Activated T-helper 2 cell treated with anti-CD3 and anti-CD28 coated beads, Interferon-gamma antibody, Interleukin-2, Interleukin-4, amounts not matched to agents 10 μg/mL and 5 μg/mL and 100 μg/mL, durations not matched to agents 14 hours and 24 hours and 36 hours (primary cell): ENCODE measurements at regions not wholly inside any gene's neighbourhood (a gene's known extent, or its start where the extent isn't known, plus 50 kb on each side); places are given as distances from the start of the nearest gene placed in this dataset.
"Not testable (repeated sequence)": the region's sequence is repeated elsewhere in the genome, so short reads cannot be mapped to it uniquely, and the experiment has no call there.

Source experiments
- DNase-seq: peaks from one replicate; pipeline ENCODE4 v3.0.0; 2021; ENCODE audit warnings: low spot score
- H3K27ac Mint-ChIP-seq: one replicate; pipeline ENCODE4 v1.8.0; 2021; ENCODE audit warnings: mixed read lengths
- H3K27me3 Mint-ChIP-seq: one replicate; pipeline ENCODE4 v1.8.0; 2021; ENCODE audit warnings: low read depth, mixed read lengths
- H3K36me3 Mint-ChIP-seq: one replicate; pipeline ENCODE4 v1.8.0; 2021; ENCODE audit warnings: low read depth, mixed read lengths
- H3K4me1 Mint-ChIP-seq: one replicate; pipeline ENCODE4 v1.8.0; 2021; ENCODE audit warnings: low read depth, mixed read lengths
- H3K4me3 Mint-ChIP-seq: one replicate; pipeline ENCODE4 v1.8.0; 2021; ENCODE audit warnings: low read depth, mild to moderate bottlenecking, moderate library complexity, mixed read lengths
- H3K9me3 Mint-ChIP-seq: one replicate; pipeline ENCODE4 v1.8.0; 2021; ENCODE audit warnings: mixed read lengths
- intact Hi-C: fragments of 100-400 bp; cut with micrococcal nuclease; formaldehyde crosslinking; loops from one replicate; pipeline ENCODE4 v1.15.1; 2023

GRCh38 chr10:124244256-124244877, 151.0 kb upstream of the CHST15 start:
- Mint-ChIP-seq H3K27me3 (no peaks in the 10 kb centered on the region), H3K4me3 (no peak overlapping the region), H3K4me1 (no peaks in the 10 kb centered on the region), H3K36me3 (no peaks in the 10 kb centered on the region), H3K27ac (no peak overlapping the region), H3K9me3 (no peaks in the 10 kb centered on the region)
- no peak for DNase-seq
- intact Hi-C loops, result no loop called here

DNA sequence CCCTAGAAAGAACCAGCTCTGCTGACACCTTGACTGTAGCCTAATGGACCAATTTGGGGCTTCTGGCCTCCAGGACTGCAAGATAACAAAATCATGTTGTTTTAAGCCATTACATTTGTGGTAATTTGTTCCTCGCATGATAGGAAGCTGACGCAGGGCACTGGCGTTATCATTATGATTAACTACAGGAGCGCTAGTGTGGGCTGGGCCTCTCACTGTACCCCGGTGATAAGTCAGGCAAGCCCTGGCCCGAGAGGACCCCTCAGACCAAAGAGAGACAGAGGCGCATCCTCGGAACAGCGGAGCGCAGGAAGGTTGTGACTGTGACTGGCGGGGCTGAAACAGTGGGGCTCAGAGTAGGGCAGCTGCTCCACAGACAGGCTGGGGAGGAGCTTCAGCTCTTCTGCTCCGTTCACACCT, 150.3 kb upstream of the CHST15 start:
- H3K4me3 Mint-ChIP-seq, result no peak overlapping the region
- no peaks in the 10 kb centered on the region for H3K4me1 Mint-ChIP-seq
- DNase-seq, result no peak
- no peak overlapping the region for H3K27ac Mint-ChIP-seq
- no peaks in the 10 kb centered on the region for H3K9me3 Mint-ChIP-seq
- no peaks in the 10 kb centered on the region for H3K36me3 Mint-ChIP-seq
- intact Hi-C loops, result no loop called here
- no peaks in the 10 kb centered on the region for H3K27me3 Mint-ChIP-seq

DNA sequence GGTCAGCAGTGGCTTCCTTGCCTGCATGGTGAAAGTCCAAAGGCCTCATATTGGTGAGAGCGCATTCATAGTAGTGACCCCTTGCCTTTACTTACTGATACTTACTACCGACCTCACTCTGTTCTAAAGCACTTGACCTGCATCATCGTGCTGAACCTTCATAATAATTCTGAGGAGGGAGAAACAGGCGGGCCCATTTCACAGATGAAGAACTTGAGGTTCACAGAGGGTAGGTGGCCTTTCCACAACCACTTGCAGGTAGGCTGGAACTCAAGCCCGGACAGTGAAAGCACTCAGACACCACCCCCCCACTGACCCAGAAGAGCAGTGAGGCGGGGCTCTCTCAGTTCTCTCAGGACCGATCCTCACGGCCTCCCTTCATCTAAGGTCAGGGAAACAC, 149.4 kb upstream of the CHST15 start:
- intact Hi-C loops, result no loop called here

GRCh38 chr10:124242365-124242764, 149.0 kb upstream of the CHST15 start:
- Mint-ChIP-seq H3K36me3 (no peaks in the 10 kb centered on the region), H3K4me3 (no peak overlapping the region), H3K4me1 (no peaks in the 10 kb centered on the region), H3K27ac (no peak overlapping the region), H3K27me3 (no peaks in the 10 kb centered on the region), H3K9me3 (no peaks in the 10 kb centered on the region)
- intact Hi-C loops, result no loop called here
- no peak for DNase-seq

More for the DNA sequence above, 149.4 kb upstream of the CHST15 start:
- no peak overlapping the region for H3K27ac Mint-ChIP-seq
- H3K9me3 Mint-ChIP-seq, result no peaks in the 10 kb centered on the region
- no peak overlapping the region for H3K4me3 Mint-ChIP-seq
- H3K4me1 Mint-ChIP-seq, result no peaks in the 10 kb centered on the region
- H3K27me3 Mint-ChIP-seq, result no peaks in the 10 kb centered on the region
- no peaks in the 10 kb centered on the region for H3K36me3 Mint-ChIP-seq
- no peak for DNase-seq

DNA sequence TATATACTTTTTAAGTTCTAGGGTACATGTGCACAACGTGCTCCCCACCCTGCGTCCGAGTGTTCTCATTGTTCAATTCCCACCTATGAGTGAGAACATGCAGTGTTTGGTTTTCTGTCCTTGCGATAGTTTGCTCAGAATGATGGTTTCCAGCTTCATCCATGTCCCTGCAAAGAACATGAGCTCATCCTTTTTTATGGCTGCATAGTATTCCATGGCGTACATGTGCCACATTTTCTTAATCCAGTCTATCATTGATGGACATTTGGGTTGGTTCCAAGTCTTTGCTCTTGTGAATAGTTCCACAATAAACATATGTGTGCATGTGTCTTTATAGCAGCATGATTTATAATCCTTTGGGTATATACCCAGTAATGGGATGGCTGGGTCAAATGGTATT, 148.1 kb upstream of the CHST15 start:
- H3K9me3 Mint-ChIP-seq, H3K4me3 Mint-ChIP-seq, H3K36me3 Mint-ChIP-seq, H3K4me1 Mint-ChIP-seq, DNase-seq, intact Hi-C loops, H3K27me3 Mint-ChIP-seq, H3K27ac Mint-ChIP-seq: not testable (repeated sequence)

GRCh38 chr10:124240839-124241291, 147.5 kb upstream of the CHST15 start:
- Mint-ChIP-seq H3K27me3 (no peaks in the 10 kb centered on the region), H3K36me3 (no peaks in the 10 kb centered on the region), H3K27ac (no peak overlapping the region), H3K9me3 (no peaks in the 10 kb centered on the region), H3K4me1 (no peaks in the 10 kb centered on the region), H3K4me3 (no peak overlapping the region)
- intact Hi-C loops, result no loop called here
- no peak for DNase-seq

DNA sequence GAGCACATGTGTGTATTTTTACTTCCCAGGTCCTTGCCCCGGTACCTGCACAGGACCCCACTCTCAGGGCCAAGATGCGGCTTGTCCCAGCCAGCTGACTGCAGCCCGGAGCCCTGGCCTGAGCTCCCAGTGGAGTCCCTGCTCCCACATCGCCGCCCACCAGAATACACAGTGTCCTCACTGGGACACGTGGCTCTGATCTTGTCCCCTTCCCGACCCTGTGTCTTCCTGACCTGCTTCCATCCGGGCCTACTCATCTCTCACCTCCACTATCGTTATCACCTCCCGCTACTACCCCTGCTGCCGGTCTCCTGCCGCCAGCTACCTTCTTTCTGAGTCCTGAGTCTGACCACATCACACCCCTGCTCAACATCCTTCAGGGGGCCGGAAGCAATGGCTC, 146.3 kb upstream of the CHST15 start:
- Mint-ChIP-seq H3K27ac (no peak overlapping the region), H3K4me3 (no peak overlapping the region), H3K9me3 (no peaks in the 10 kb centered on the region), H3K4me1 (no peaks in the 10 kb centered on the region), H3K27me3 (no peaks in the 10 kb centered on the region), H3K36me3 (no peaks in the 10 kb centered on the region)
- intact Hi-C loops, result no loop called here
- DNase-seq, result no peak

DNA sequence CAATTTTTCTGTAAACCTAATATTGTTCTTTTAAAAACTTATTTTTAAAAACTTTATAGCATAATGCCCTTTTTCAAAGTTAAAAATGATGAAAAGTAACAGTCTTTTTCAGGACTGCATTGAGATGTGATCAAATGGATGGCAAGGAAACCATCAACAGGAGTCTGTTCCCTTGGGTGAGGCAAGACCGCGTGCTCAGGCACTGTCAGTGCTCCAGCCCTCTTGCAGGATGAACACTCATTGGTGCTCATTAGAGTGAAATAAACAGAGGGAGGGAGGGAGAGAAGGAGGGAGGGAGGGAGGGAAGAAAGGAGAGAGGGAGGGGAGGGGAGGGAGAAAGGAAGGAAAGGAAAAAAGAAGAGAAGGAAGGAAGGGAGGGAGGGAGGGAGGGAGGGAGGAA, 145.7 kb upstream of the CHST15 start:
- Mint-ChIP-seq H3K9me3 (no peaks in the 10 kb centered on the region), H3K36me3 (no peaks in the 10 kb centered on the region), H3K4me1 (no peaks in the 10 kb centered on the region), H3K4me3 (no peak overlapping the region), H3K27me3 (no peaks in the 10 kb centered on the region), H3K27ac (no peak overlapping the region)
- DNase-seq, result no peak
- intact Hi-C loops, result no loop called here

- Mint-ChIP-seq H3K9me3 (no peaks in the 10 kb centered on the region), H3K27me3 (no peaks in the 10 kb centered on the region), H3K36me3 (no peaks in the 10 kb centered on the region), H3K4me3 (no peak overlapping the region), H3K27ac (no peak overlapping the region), H3K4me1 (no peaks in the 10 kb centered on the region)
- intact Hi-C loops, result no loop called here
- DNase-seq, result no peak
Observed at GRCh38 chr10:124238367-124238766, 145.0 kb upstream of the CHST15 start.

GRCh38 chr10:124237282-124237961, 144.0 kb upstream of the CHST15 start:
- intact Hi-C loops, result no loop called here
- H3K9me3 Mint-ChIP-seq, result no peaks in the 10 kb centered on the region

GRCh38 chr10:124236816-124237215, 143.4 kb upstream of the CHST15 start:
- no peak for DNase-seq
- H3K4me1 Mint-ChIP-seq, result no peaks in the 10 kb centered on the region
- no peak overlapping the region for H3K27ac Mint-ChIP-seq
- intact Hi-C loops, result no loop called here
- no peaks in the 10 kb centered on the region for H3K27me3 Mint-ChIP-seq
- H3K36me3 Mint-ChIP-seq, result no peaks in the 10 kb centered on the region
- H3K9me3 Mint-ChIP-seq, result no peaks in the 10 kb centered on the region
- no peak overlapping the region for H3K4me3 Mint-ChIP-seq

More at GRCh38 chr10:124237282-124237961, 144.0 kb upstream of the CHST15 start:
- H3K4me3 Mint-ChIP-seq, result no peak overlapping the region
- H3K4me1 Mint-ChIP-seq, result no peaks in the 10 kb centered on the region
- no peak for DNase-seq
- no peaks in the 10 kb centered on the region for H3K27me3 Mint-ChIP-seq
- no peak overlapping the region for H3K27ac Mint-ChIP-seq
- H3K36me3 Mint-ChIP-seq, result no peaks in the 10 kb centered on the region

DNA sequence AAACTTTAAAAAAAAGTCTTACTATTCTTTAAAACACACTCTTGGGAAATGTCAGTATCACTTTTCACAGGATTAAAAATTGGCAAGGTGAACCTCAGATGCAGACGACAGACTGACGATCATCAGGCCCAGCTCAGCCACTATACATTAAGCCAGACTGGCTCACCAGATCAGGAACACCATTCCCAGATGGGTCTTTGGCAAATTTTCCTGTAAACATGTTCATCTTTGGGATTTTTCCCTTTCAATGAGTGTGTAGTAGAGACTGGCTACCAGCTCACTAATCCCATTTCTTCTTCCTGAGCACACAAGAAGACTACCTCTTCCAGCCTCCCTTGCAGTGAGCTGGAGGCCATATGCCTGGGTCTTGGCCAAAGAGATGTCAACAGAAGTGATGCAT, 142.7 kb upstream of the CHST15 start:
- Mint-ChIP-seq H3K27ac (no peak overlapping the region), H3K27me3 (no peaks in the 10 kb centered on the region)
- intact Hi-C loops, result no loop called here

DNA sequence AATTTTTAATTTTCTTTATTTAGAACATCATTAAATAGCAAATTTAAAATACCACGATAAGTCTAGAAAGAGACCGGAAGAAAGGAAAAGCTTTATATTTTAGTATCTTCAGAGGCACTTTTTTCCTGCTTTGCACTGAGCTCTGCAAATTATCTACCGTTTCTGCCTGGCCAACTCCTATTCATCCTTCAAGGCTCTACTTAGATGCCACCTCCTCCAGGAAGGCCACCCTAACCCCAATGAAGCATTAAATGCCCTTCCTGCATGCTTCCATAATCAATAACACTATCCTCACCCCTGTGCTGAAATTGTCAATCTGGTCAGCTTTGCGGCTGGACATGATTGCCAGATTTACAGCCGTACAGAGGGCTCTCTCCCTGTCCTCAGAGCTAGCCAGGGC, 141.8 kb upstream of the CHST15 start:
- Mint-ChIP-seq H3K4me1 (no peaks in the 10 kb centered on the region), H3K27ac (no peak overlapping the region), H3K36me3 (no peaks in the 10 kb centered on the region), H3K27me3 (no peaks in the 10 kb centered on the region), H3K9me3 (peaks cover 9% of the 10 kb centered on the region), H3K4me3 (no peak overlapping the region)
- DNase-seq, result no peak
- intact Hi-C loops, result no loop called here

More for the DNA sequence above, 142.7 kb upstream of the CHST15 start:
- Mint-ChIP-seq H3K36me3 (no peaks in the 10 kb centered on the region), H3K4me1 (no peaks in the 10 kb centered on the region), H3K9me3 (peaks cover under 1% of the 10 kb centered on the region), H3K4me3 (no peak overlapping the region)
- DNase-seq, result no peak
